Thymus (tissue), 11 donors: ENCODE measurements at regions not wholly inside any gene's neighbourhood (a gene's known extent, or its start where the extent isn't known, plus 50 kb on each side); places are given as distances from the start of the nearest gene placed in this dataset.

Experiments
- DNase-seq, 9 donors: peaks; one replicate each; pipeline ENCODE4 v3.0.0-alpha.2; 2013; ENCODE audit warnings: low spot score in 9 of 9, low read depth in 6 of 9, missing footprints in 1 of 9
- H3K27ac ChIP-seq, 2 donors: one replicate each; pipeline ENCODE4 v1.5.1; 2013; ENCODE audit warnings: control low read depth in 1 of 2, low read depth in 1 of 2, low read length in 1 of 2, mild to moderate bottlenecking in 1 of 2, moderate library complexity in 1 of 2
- H3K27me3 ChIP-seq, 2 donors: one replicate each; pipeline ENCODE4 v1.5.1; 2013; ENCODE audit warnings: low read length in 1 of 2; ENCODE audit not compliant: control insufficient read depth in 2 of 2, insufficient read depth in 1 of 2
- H3K36me3 ChIP-seq, 2 donors: one replicate each; pipeline ENCODE4 v1.5.1; 2013; ENCODE audit warnings: low read length in 1 of 2, mild to moderate bottlenecking in 1 of 2, moderate library complexity in 1 of 2; ENCODE audit not compliant: control insufficient read depth in 2 of 2, insufficient read depth in 2 of 2
- H3K4me1 ChIP-seq, 2 donors: one replicate each; pipeline ENCODE4 v1.5.1; 2013; ENCODE audit warnings: low read length in 2 of 2; ENCODE audit not compliant: control insufficient read depth in 2 of 2, insufficient read depth in 2 of 2
- H3K4me3 ChIP-seq, 2 donors: one replicate each; pipeline ENCODE4 v1.5.1; 2013; ENCODE audit warnings: low read length in 2 of 2, control low read depth in 1 of 2, mild to moderate bottlenecking in 1 of 2
- H3K9me3 ChIP-seq, 2 donors: one replicate each; pipeline ENCODE4 v1.5.1; 2013; ENCODE audit warnings: low read length in 1 of 2, mild to moderate bottlenecking in 1 of 2; ENCODE audit not compliant: control insufficient read depth in 2 of 2, insufficient read depth in 1 of 2
- WGBS: extraction: QIAGEN DNeasy Blood & Tissue Kit; methylation state at CpG from one replicate; pipeline ENCODE4 v1.1.7; 2013; 5-methylcytosine and 5-hydroxymethylcytosine counted together
- donor health status: healthy.

- Histone ChIP-seq H3K9me3 (peaks cover 0 to 5% of the 10 kb centered on the region in 2 donors), H3K4me1 (no peaks in the 10 kb centered on the region), H3K27ac (no peak overlapping the region), H3K36me3 (no peaks in the 10 kb centered on the region), H3K27me3 (no peaks in the 10 kb centered on the region), H3K4me3 (no peak overlapping the region)
- WGBS: 86% methylated on average over 2 of the region's 2 CpGs
- no peak for DNase-seq
Observed at GRCh38 chr3:95887114-95887513, 927.3 kb upstream of the EPHA6 start.

GRCh38 chr3:95894820-95895219, 919.6 kb upstream of the EPHA6 start:
- DNase-seq: no peak

GRCh38 chr3:95899494-95899893, 914.9 kb upstream of the EPHA6 start:
- no peaks in the 10 kb centered on the region for H3K27me3 ChIP-seq
- H3K4me3 ChIP-seq: no peak overlapping the region
- no peaks in the 10 kb centered on the region for H3K36me3 ChIP-seq
- no peaks in the 10 kb centered on the region for H3K4me1 ChIP-seq
- 90% methylated on average over 2 of the region's 2 CpGs for WGBS
- no peak overlapping the region for H3K27ac ChIP-seq
- H3K9me3 ChIP-seq: peaks cover under 1 to 2% of the 10 kb centered on the region in 2 donors
- DNase-seq: no peak

More at GRCh38 chr3:95894820-95895219, 919.6 kb upstream of the EPHA6 start:
- Histone ChIP-seq H3K9me3 (peaks cover 2 to 11% of the 10 kb centered on the region in 2 donors), H3K4me3 (no peak overlapping the region), H3K27ac (no peak overlapping the region), H3K36me3 (no peaks in the 10 kb centered on the region), H3K4me1 (no peaks in the 10 kb centered on the region), H3K27me3 (no peaks in the 10 kb centered on the region)
- WGBS: 81% methylated on average over 2 of the region's 2 CpGs

GRCh38 chr3:95899911-95900310, 914.5 kb upstream of the EPHA6 start:
- H3K9me3 ChIP-seq: no peaks in the 10 kb centered on the region
- no peaks in the 10 kb centered on the region for H3K36me3 ChIP-seq
- no peak overlapping the region for H3K27ac ChIP-seq
- no peaks in the 10 kb centered on the region for H3K27me3 ChIP-seq
- WGBS: 82% methylated on average over 2 of the region's 2 CpGs
- no peaks in the 10 kb centered on the region for H3K4me1 ChIP-seq
- no peak overlapping the region for H3K4me3 ChIP-seq
- DNase-seq: no peak

GRCh38 chr3:95901948-95902347, 912.4 kb upstream of the EPHA6 start:
- Histone ChIP-seq H3K27ac (no peak overlapping the region), H3K4me1 (no peaks in the 10 kb centered on the region), H3K9me3 (no peaks in the 10 kb centered on the region), H3K27me3 (no peaks in the 10 kb centered on the region), H3K36me3 (no peaks in the 10 kb centered on the region), H3K4me3 (no peak overlapping the region)
- DNase-seq: no peak

- Histone ChIP-seq H3K4me1 (no peaks in the 10 kb centered on the region), H3K4me3 (no peak overlapping the region), H3K9me3 (no peaks in the 10 kb centered on the region), H3K27ac (no peak overlapping the region), H3K36me3 (no peaks in the 10 kb centered on the region), H3K27me3 (no peaks in the 10 kb centered on the region)
- no peak for DNase-seq
- 92% methylated on average over 1 of the region's 1 CpG for WGBS
Observed at GRCh38 chr3:95905182-95905581, 909.2 kb upstream of the EPHA6 start.

- no peaks in the 10 kb centered on the region for H3K27me3 ChIP-seq
- H3K27ac ChIP-seq: no peak overlapping the region
- H3K9me3 ChIP-seq: peaks cover 0 to 22% of the 10 kb centered on the region in 2 donors
- no peaks in the 10 kb centered on the region for H3K36me3 ChIP-seq
- WGBS: 91% methylated on average over 1 of the region's 1 CpG
- no peak overlapping the region for H3K4me3 ChIP-seq
- H3K4me1 ChIP-seq: no peaks in the 10 kb centered on the region
- no peak for DNase-seq
Observed at GRCh38 chr3:95911767-95912166, 902.6 kb upstream of the EPHA6 start.

GRCh38 chr3:95923496-95924210, 890.7 kb upstream of the EPHA6 start:
- Histone ChIP-seq H3K9me3 (peaks cover 0 to 7% of the 10 kb centered on the region in 2 donors), H3K27ac (no peak overlapping the region), H3K36me3 (no peaks in the 10 kb centered on the region), H3K4me3 (no peak overlapping the region), H3K27me3 (no peaks in the 10 kb centered on the region), H3K4me1 (no peaks in the 10 kb centered on the region)
- DNase-seq: no peak
- WGBS: 58% methylated on average over 3 of the region's 3 CpGs

- no peak for DNase-seq
- no peaks in the 10 kb centered on the region for H3K4me1 ChIP-seq
- H3K36me3 ChIP-seq: no peaks in the 10 kb centered on the region
- peaks cover 0 to 11% of the 10 kb centered on the region in 2 donors for H3K9me3 ChIP-seq
- no peak overlapping the region for H3K27ac ChIP-seq
- WGBS: 79% methylated on average over 9 of the region's 9 CpGs
- no peaks in the 10 kb centered on the region for H3K27me3 ChIP-seq
- no peak overlapping the region for H3K4me3 ChIP-seq
Observed at GRCh38 chr3:95926904-95927501, 887.4 kb upstream of the EPHA6 start.
